A673 (cell line): ENCODE measurements at regions not wholly inside any gene's neighbourhood (a gene's known extent, or its start where the extent isn't known, plus 50 kb on each side); places are given as distances from the start of the nearest gene placed in this dataset.
"Not testable (repeated sequence)": the region's sequence is repeated elsewhere in the genome, so short reads cannot be mapped to it uniquely, and the experiment has no call there.

Experiments
- BruUV-seq: library from RNA; stranded (reverse); fragments of 400-500 nt; replicated peaks from 2 replicates; lab custom pipeline; 2021; lab: Mats Ljungman, UMichigan
- CTCF ChIA-PET: fragments of 300-600 bp; sonication (Branson Sonifier 250); formaldehyde crosslinking; loops from one replicate; lab custom pipeline; 2022; ENCODE audit warnings: antibody characterized with exemption; lab: Charles Lee
- POLR2A ChIA-PET: fragments of 300-600 bp; sonication (Branson Sonifier 250); formaldehyde crosslinking; loops from one replicate; lab custom pipeline; 2022; ENCODE audit warnings: antibody characterized with exemption; ENCODE audit not compliant: low non-redundant PET; lab: Charles Lee
- DNase-seq: peaks from one replicate; pipeline ENCODE4 v3.0.0-alpha.2; 2015; ENCODE audit warnings: low spot score
- H3K27ac ChIP-seq: fragments of 200-600 bp; sonication (generic); 2 replicates; pipeline ENCODE4 v1.5.1; 2016; ENCODE audit warnings: mixed run types, low read depth, mild to moderate bottlenecking, mixed read lengths, antibody characterized with exemption, low read length; ENCODE audit not compliant: poor library complexity, severe bottlenecking
- H3K27me3 ChIP-seq: fragments of 200-600 bp; sonication (generic); replicated peaks from 2 replicates; pipeline ENCODE4 v1.6.1; 2017; ENCODE audit warnings: mixed run types, low read depth, mild to moderate bottlenecking, mixed read lengths, antibody characterized with exemption, low read length; ENCODE audit not compliant: insufficient read depth, poor library complexity
- H3K36me3 ChIP-seq: fragments of 200-600 bp; sonication (generic); 2 replicates; pipeline ENCODE4 v1.6.1; 2016; ENCODE audit warnings: mixed run types, mild to moderate bottlenecking, mixed read lengths, antibody characterized with exemption, low read length; ENCODE audit not compliant: insufficient read depth, poor library complexity, severe bottlenecking
- H3K4me1 ChIP-seq: fragments of 200-600 bp; sonication (generic); 2 replicates; pipeline ENCODE4 v1.6.1; 2017; ENCODE audit warnings: mixed run types, mild to moderate bottlenecking, mixed read lengths, antibody characterized with exemption, low read length; ENCODE audit not compliant: insufficient read depth, poor library complexity, severe bottlenecking
- H3K4me3 ChIP-seq: fragments of 200-600 bp; sonication (generic); 2 replicates; pipeline ENCODE4 v1.5.1; 2016; ENCODE audit warnings: low read depth, mixed run types, mild to moderate bottlenecking, mixed read lengths, low read length; ENCODE audit not compliant: poor library complexity, severe bottlenecking
- H3K9me3 ChIP-seq: fragments of 200-600 bp; sonication (generic); 2 replicates; pipeline ENCODE4 v1.6.1; 2016; ENCODE audit warnings: mixed run types, low read depth, mild to moderate bottlenecking, mixed read lengths, antibody characterized with exemption, low read length; ENCODE audit not compliant: poor library complexity, severe bottlenecking
- CTCF ChIP-seq: fragments of 300-800, 200-600 bp; sonication (generic); conservative IDR thresholded peaks from 2 replicates; pipeline ENCODE4 v1.5.1; 2017; ENCODE audit warnings: low read depth, mild to moderate bottlenecking, antibody characterized with exemption, low read length, moderate library complexity, mixed read lengths
- EZH2 ChIP-seq: fragments of 200-600 bp; sonication (generic); IDR thresholded peaks from 2 replicates; pipeline ENCODE4 v1.6.1; 2017; ENCODE audit warnings: borderline replicate concordance, low read depth, mild to moderate bottlenecking, mixed read lengths, antibody characterized with exemption, low read length; ENCODE audit not compliant: poor library complexity, severe bottlenecking
- intact Hi-C: fragments of 100-400 bp; cut with micrococcal nuclease; formaldehyde crosslinking; loops from one replicate; pipeline ENCODE4 v1.10.0; 2022; ENCODE audit not compliant: unreplicated experiment

- H3K36me3 ChIP-seq: no peaks in the 10 kb centered on the region
- POLR2A ChIA-PET: no interaction called here
- TF ChIP-seq CTCF (no peak), EZH2 (no peak)
- intact Hi-C loops: no loop called here
- H3K4me1 ChIP-seq: no peaks in the 10 kb centered on the region
- CTCF ChIA-PET: no interaction called here
- H3K4me3 ChIP-seq: no peak overlapping the region
- no TSS peak for BruUV-seq
- no peaks in the 10 kb centered on the region for H3K27me3 ChIP-seq
- no peak for DNase-seq
- no peak overlapping the region for H3K27ac ChIP-seq
- H3K9me3 ChIP-seq: peaks cover 9% of the 10 kb centered on the region
Observed at GRCh38 chr16:46427340-46428107, 193.7 kb downstream of the SHCBP1 start.

- DNase-seq: no peak
- TF ChIP-seq EZH2 (no peak), CTCF (no peak)
- no peak overlapping the region for H3K27ac ChIP-seq
- H3K4me1 ChIP-seq: no peaks in the 10 kb centered on the region
- no TSS peak for BruUV-seq
- peaks cover 13% of the 10 kb centered on the region for H3K9me3 ChIP-seq
- ChIA-PET CTCF (no interaction called here), POLR2A (no interaction called here)
- no peaks in the 10 kb centered on the region for H3K27me3 ChIP-seq
- H3K36me3 ChIP-seq: no peaks in the 10 kb centered on the region
- H3K4me3 ChIP-seq: no peak overlapping the region
- intact Hi-C loops: no loop called here
Observed at GRCh38 chr16:46426336-46426735, 194.8 kb downstream of the SHCBP1 start.

GRCh38 chr16:46404028-46404427 is 217.2 kb downstream of the SHCBP1 start:
- Histone ChIP-seq H3K4me3 (no peak overlapping the region), H3K27me3 (no peaks in the 10 kb centered on the region), H3K36me3 (no peaks in the 10 kb centered on the region), H3K4me1 (no peaks in the 10 kb centered on the region), H3K27ac (no peak overlapping the region), H3K9me3 (peaks cover 20% of the 10 kb centered on the region)
- no peak for DNase-seq
- CTCF ChIA-PET: no interaction called here
- no TSS peak for BruUV-seq
- POLR2A ChIA-PET: no interaction called here
- TF ChIP-seq CTCF (no peak), EZH2 (no peak)
- intact Hi-C loops: no loop called here

- CTCF ChIA-PET, H3K27ac ChIP-seq, H3K36me3 ChIP-seq, H3K4me1 ChIP-seq, H3K27me3 ChIP-seq, intact Hi-C loops, DNase-seq, BruUV-seq, H3K4me3 ChIP-seq, POLR2A ChIA-PET: not testable (repeated sequence)
- H3K9me3 ChIP-seq: peaks cover 12% of the 10 kb centered on the region
Observed at GRCh38 chr16:46398559-46398958, 222.6 kb downstream of the SHCBP1 start.

GRCh38 chr16:46396883-46397270 is 224.3 kb downstream of the SHCBP1 start:
- H3K27me3 ChIP-seq, H3K36me3 ChIP-seq, DNase-seq, POLR2A ChIA-PET, H3K27ac ChIP-seq, BruUV-seq, intact Hi-C loops, H3K4me3 ChIP-seq, H3K4me1 ChIP-seq, CTCF ChIA-PET: not testable (repeated sequence)
- peaks cover 15% of the 10 kb centered on the region for H3K9me3 ChIP-seq
